Activated CD8-positive, alpha-beta T cell treated with anti-CD3 and anti-CD28 coated beads for 36 hours (primary cell): ENCODE measurements at regions not wholly inside any gene's neighbourhood (a gene's known extent, or its start where the extent isn't known, plus 50 kb on each side); places are given as distances from the start of the nearest gene placed in this dataset.

Experiments used
- ATAC-seq: fragments of 200-7000 bp; cut with Tn5 transposase; one replicate; pipeline ENCODE4 v1.10.0; 2021; ENCODE audit warnings: mild to moderate bottlenecking, moderate library complexity
- CTCF ChIA-PET: fragments of 350-600 bp; sonication (Branson Sonifier 250); formaldehyde crosslinking; loops from one replicate; lab custom pipeline; 2021; ENCODE audit warnings: antibody characterized with exemption; lab: Charles Lee
- POLR2A ChIA-PET: fragments of 350-600 bp; sonication (Branson Sonifier 250); formaldehyde crosslinking; loops from one replicate; lab custom pipeline; 2021; ENCODE audit warnings: antibody characterized with exemption; lab: Charles Lee
- DNase-seq: peaks from one replicate; pipeline ENCODE4 v3.0.0-alpha.2; 2020
- H3K27ac Mint-ChIP-seq: one replicate; pipeline ENCODE4 v1.8.0; 2021; ENCODE audit warnings: mild to moderate bottlenecking, mixed read lengths
- H3K27me3 Mint-ChIP-seq: one replicate; pipeline ENCODE4 v1.8.0; 2021; ENCODE audit warnings: mixed read lengths
- H3K36me3 Mint-ChIP-seq: one replicate; pipeline ENCODE4 v1.8.0; 2021; ENCODE audit warnings: low read depth, mixed read lengths
- H3K4me1 Mint-ChIP-seq: one replicate; pipeline ENCODE4 v1.8.0; 2021; ENCODE audit warnings: low read depth, mixed read lengths
- H3K4me3 Mint-ChIP-seq: one replicate; pipeline ENCODE4 v1.8.0; 2021; ENCODE audit warnings: mild to moderate bottlenecking, moderate library complexity, mixed read lengths
- H3K9me3 Mint-ChIP-seq: one replicate; pipeline ENCODE4 v1.8.0; 2021; ENCODE audit warnings: mixed read lengths
- intact Hi-C: fragments of 100-400 bp; cut with micrococcal nuclease; formaldehyde crosslinking; loops from one replicate; pipeline ENCODE4 v1.10.0; 2022
- TF ChIP-seq, protein P1 (sequence below): fragments of 200-600 bp; IDR thresholded peaks from one replicate; pipeline ENCODE4 v1.8.0; 2022; ENCODE audit warnings: antibody characterized with exemption, mild to moderate bottlenecking

- no peak overlapping the region for H3K27ac Mint-ChIP-seq
- no peaks in the 10 kb centered on the region for H3K4me1 Mint-ChIP-seq
- no peaks in the 10 kb centered on the region for H3K9me3 Mint-ChIP-seq
- CTCF ChIA-PET: no interaction called here
- TF ChIP-seq, protein P1, sequence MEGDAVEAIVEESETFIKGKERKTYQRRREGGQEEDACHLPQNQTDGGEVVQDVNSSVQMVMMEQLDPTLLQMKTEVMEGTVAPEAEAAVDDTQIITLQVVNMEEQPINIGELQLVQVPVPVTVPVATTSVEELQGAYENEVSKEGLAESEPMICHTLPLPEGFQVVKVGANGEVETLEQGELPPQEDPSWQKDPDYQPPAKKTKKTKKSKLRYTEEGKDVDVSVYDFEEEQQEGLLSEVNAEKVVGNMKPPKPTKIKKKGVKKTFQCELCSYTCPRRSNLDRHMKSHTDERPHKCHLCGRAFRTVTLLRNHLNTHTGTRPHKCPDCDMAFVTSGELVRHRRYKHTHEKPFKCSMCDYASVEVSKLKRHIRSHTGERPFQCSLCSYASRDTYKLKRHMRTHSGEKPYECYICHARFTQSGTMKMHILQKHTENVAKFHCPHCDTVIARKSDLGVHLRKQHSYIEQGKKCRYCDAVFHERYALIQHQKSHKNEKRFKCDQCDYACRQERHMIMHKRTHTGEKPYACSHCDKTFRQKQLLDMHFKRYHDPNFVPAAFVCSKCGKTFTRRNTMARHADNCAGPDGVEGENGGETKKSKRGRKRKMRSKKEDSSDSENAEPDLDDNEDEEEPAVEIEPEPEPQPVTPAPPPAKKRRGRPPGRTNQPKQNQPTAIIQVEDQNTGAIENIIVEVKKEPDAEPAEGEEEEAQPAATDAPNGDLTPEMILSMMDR: no peak
- no peak for ATAC-seq
- DNase-seq: no peak
- H3K36me3 Mint-ChIP-seq: no peaks in the 10 kb centered on the region
- intact Hi-C loops: no loop called here
- POLR2A ChIA-PET: no interaction called here
- peaks cover 11% of the 10 kb centered on the region for H3K27me3 Mint-ChIP-seq
- no peak overlapping the region for H3K4me3 Mint-ChIP-seq
These were observed 224.4 kb downstream of the SPTSSA start for GRCh38 chr14:34237677-34238076.

DNA sequence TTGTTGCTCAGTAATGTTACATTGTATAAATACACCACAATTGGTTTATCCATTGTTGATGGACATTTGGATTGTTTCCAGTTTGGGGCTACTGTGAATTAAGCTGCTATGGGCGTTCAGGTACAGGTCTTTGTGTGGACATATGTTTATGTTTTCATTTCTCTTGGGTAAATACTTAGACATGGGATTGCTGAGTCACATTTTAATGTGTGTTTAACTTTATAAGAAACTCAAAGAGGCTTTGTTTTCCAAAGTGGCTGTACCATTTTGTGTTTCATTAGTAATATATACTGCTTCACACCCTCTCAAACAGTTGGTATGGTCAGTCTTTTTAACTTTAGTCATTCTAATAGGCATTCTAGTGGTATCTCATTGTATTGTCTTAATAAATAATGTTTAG, 225.0 kb downstream of the SPTSSA start:
- no peaks in the 10 kb centered on the region for H3K4me1 Mint-ChIP-seq
- H3K36me3 Mint-ChIP-seq: no peaks in the 10 kb centered on the region
- H3K27me3 Mint-ChIP-seq: peaks cover 9% of the 10 kb centered on the region
- ATAC-seq (no peak), DNase-seq (no peak)
- POLR2A ChIA-PET: no interaction called here
- no peak overlapping the region for H3K27ac Mint-ChIP-seq
- CTCF ChIA-PET: no interaction called here
- TF ChIP-seq, protein P1: no peak
- H3K4me3 Mint-ChIP-seq: no peak overlapping the region
- H3K9me3 Mint-ChIP-seq: no peaks in the 10 kb centered on the region
- intact Hi-C loops: no loop called here

DNA sequence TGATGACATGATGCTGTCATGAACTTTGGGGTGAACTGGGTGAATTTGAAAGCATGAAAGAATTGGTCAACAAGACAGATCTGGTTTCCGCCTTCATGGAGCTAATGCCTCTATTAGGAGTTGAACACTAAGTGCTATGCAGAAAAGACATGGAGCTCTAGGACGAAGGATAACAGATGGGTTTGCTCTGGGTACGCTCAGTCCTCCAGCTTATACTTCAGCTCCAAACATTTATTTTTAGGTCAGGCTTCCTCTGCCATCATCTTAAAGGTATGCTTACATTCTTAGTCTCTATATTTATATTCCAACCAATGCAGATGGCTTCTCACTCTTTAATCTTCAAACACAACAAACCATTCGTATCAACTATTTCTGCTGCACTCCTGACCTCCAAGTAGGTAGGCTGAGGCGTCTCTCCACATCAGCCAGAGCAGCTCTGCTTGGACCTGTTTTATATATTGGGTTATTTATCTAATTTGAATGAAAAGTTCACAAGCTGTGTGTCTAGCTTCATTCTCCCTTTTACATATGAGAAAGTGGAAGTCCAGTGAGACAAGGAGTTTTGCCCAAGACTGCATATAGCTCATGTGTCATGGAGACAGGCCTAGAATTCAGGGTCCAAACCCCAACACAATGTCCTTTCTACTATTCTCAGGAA, 226.3 kb downstream of the SPTSSA start:
- ChIA-PET POLR2A (interaction anchor here (0.9 kb wide), 1 partner anchor 12 kb away, joined by 3 read pairs; no protein-coding TSS in a partner anchor), CTCF (interaction anchor here (1.2 to 2.1 kb wide), 2 partner anchors 65 to 88 kb away, joined by 3 to 6 read pairs; no protein-coding TSS in a partner anchor)
- no peak overlapping the region for H3K27ac Mint-ChIP-seq
- H3K36me3 Mint-ChIP-seq: no peaks in the 10 kb centered on the region
- DNase-seq (no peak), ATAC-seq (no peak)
- TF ChIP-seq, protein P1: no peak
- no peak overlapping the region for H3K4me3 Mint-ChIP-seq
- no peaks in the 10 kb centered on the region for H3K9me3 Mint-ChIP-seq
- no peaks in the 10 kb centered on the region for H3K4me1 Mint-ChIP-seq
- intact Hi-C loops: no loop called here
- H3K27me3 Mint-ChIP-seq: peaks cover 6% of the 10 kb centered on the region

DNA sequence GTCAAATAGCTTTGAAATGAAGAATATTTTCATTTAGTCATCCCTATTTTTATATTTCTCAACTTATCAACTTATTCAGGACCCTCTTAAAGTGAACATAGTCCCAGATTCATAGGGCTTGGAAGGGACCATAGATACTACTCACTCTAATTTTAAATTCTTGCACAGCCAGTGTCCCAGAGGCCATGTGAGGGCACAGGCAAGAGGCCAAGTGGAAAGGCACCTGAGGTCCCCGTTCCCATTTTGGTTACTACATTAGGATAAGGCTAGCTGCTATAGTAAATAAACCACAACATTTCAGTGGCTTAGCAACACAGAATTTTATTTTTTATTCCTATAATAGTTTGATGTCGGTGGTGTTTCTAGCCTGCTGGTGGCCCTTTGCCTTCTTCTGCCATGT, 227.8 kb downstream of the SPTSSA start:
- Mint-ChIP-seq H3K27me3 (peaks cover 5% of the 10 kb centered on the region), H3K4me3 (no peak overlapping the region)

GRCh38 chr14:34233619-34234018, 228.4 kb downstream of the SPTSSA start:
- Mint-ChIP-seq H3K27ac (no peak overlapping the region), H3K9me3 (no peaks in the 10 kb centered on the region), H3K27me3 (peaks cover 5% of the 10 kb centered on the region), H3K4me3 (no peak overlapping the region), H3K4me1 (no peaks in the 10 kb centered on the region), H3K36me3 (no peaks in the 10 kb centered on the region)
- TF ChIP-seq, protein P1: no peak
- intact Hi-C loops: no loop called here
- ChIA-PET CTCF (no interaction called here), POLR2A (no interaction called here)
- no peak for ATAC-seq
- DNase-seq: no peak

More for the DNA sequence above, 227.8 kb downstream of the SPTSSA start:
- intact Hi-C loops: no loop called here
- Mint-ChIP-seq H3K27ac (no peak overlapping the region), H3K4me1 (no peaks in the 10 kb centered on the region), H3K36me3 (no peaks in the 10 kb centered on the region), H3K9me3 (no peaks in the 10 kb centered on the region)
- ChIA-PET CTCF (interaction anchor here (1.1 to 2.1 kb wide), 2 partner anchors 66 to 394 kb away, joined by 3 to 6 read pairs; no protein-coding TSS in a partner anchor), POLR2A (no interaction called here)
- DNase-seq: no peak
- ATAC-seq: no peak
- TF ChIP-seq, protein P1: no peak
